Osteocyte (in vitro differentiated cells): ENCODE measurements at regions not wholly inside any gene's neighbourhood (a gene's known extent, or its start where the extent isn't known, plus 50 kb on each side); places are given as distances from the start of the nearest gene placed in this dataset.

Experiments
- DNase-seq: peaks from one replicate; pipeline ENCODE4 v3.0.0; 2021; ENCODE audit warnings: mixed read lengths; ENCODE audit not compliant: unreplicated experiment; ENCODE audit errors: extremely low spot score
- H3K27ac Mint-ChIP-seq: one replicate; pipeline ENCODE4 v1.8.0; 2021; ENCODE audit warnings: mild to moderate bottlenecking, mixed read lengths; ENCODE audit not compliant: unreplicated experiment
- H3K27me3 Mint-ChIP-seq: one replicate; pipeline ENCODE4 v1.8.0; 2021; ENCODE audit warnings: mixed read lengths; ENCODE audit not compliant: unreplicated experiment
- H3K36me3 Mint-ChIP-seq: one replicate; pipeline ENCODE4 v1.8.0; 2021; ENCODE audit warnings: mixed read lengths; ENCODE audit not compliant: unreplicated experiment
- H3K4me1 Mint-ChIP-seq: one replicate; pipeline ENCODE4 v1.8.0; 2021; ENCODE audit warnings: mixed read lengths; ENCODE audit not compliant: unreplicated experiment
- H3K4me3 Mint-ChIP-seq: one replicate; pipeline ENCODE4 v1.8.0; 2021; ENCODE audit warnings: mild to moderate bottlenecking, moderate library complexity, mixed read lengths; ENCODE audit not compliant: unreplicated experiment
- H3K9me3 Mint-ChIP-seq: one replicate; pipeline ENCODE4 v1.8.0; 2021; ENCODE audit warnings: mixed read lengths; ENCODE audit not compliant: unreplicated experiment
- TF ChIP-seq, protein P1 (sequence below): fragments of 200-600 bp; sonication (generic); IDR thresholded peaks from 2 replicates; pipeline ENCODE4 v1.5.0; 2021; ENCODE audit warnings: antibody characterized with exemption, mild to moderate bottlenecking, moderate library complexity

DNA sequence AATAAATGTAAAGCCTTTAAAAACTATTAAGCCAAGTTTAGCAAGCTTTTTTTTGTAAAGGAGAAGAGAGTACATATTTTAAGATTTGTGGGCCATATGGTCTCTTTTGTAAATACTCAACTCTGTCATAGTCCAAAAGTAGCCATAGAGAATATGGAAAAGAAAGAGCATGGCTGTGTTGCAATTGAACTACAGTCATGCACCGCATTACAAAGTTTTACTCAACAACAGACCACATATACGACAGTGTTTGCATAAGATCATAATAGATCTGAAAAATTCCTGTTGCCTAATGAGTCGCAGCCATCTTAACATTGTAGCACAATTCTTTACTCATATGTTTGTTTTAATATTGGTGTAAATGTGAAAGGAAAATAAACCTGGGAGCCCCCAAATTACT is 440.8 kb downstream of the HTR7 start:
- H3K36me3 Mint-ChIP-seq: no peaks in the 10 kb centered on the region
- H3K27me3 Mint-ChIP-seq: no peaks in the 10 kb centered on the region
- H3K4me1 Mint-ChIP-seq: peaks cover 26% of the 10 kb centered on the region
- no peaks in the 10 kb centered on the region for H3K9me3 Mint-ChIP-seq
- TF ChIP-seq, protein P1, sequence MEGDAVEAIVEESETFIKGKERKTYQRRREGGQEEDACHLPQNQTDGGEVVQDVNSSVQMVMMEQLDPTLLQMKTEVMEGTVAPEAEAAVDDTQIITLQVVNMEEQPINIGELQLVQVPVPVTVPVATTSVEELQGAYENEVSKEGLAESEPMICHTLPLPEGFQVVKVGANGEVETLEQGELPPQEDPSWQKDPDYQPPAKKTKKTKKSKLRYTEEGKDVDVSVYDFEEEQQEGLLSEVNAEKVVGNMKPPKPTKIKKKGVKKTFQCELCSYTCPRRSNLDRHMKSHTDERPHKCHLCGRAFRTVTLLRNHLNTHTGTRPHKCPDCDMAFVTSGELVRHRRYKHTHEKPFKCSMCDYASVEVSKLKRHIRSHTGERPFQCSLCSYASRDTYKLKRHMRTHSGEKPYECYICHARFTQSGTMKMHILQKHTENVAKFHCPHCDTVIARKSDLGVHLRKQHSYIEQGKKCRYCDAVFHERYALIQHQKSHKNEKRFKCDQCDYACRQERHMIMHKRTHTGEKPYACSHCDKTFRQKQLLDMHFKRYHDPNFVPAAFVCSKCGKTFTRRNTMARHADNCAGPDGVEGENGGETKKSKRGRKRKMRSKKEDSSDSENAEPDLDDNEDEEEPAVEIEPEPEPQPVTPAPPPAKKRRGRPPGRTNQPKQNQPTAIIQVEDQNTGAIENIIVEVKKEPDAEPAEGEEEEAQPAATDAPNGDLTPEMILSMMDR: no peak
- no peak overlapping the region for H3K27ac Mint-ChIP-seq
- H3K4me3 Mint-ChIP-seq: no peak overlapping the region
- DNase-seq: no peak

DNA sequence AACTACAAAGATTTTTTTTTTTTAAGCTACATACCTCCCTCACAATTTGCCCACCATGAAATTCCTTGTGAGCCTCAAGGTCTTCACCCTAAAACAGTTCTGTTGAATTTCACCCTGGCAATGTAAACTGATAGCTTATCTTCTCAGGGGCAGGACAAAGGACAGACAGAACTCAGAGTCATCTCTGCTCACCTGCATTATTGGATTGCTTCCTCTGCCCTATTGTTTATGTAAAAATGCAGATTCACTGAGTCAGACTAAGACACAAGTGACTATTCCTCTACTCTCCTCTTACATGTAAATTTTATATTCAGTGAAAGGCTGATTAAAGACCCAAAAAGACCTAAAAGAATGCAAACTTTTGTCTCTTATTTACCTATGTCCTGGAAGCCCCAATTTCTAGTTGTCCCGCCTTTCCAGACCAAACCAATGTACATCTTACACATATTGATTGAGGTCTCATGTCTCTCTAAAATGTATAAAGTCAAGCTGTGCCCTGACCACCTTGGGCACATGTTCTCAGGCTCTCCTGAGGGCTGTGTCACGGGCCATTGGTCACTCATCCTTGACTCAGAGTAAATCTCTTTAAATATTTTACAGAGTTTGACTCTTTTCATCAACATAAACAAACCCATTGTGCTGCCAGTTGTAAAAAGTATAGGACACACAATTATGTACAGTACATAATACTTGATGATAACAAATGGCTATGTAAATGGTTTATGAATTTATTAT is 440.2 kb downstream of the HTR7 start:
- H3K27me3 Mint-ChIP-seq: no peaks in the 10 kb centered on the region
- no peak overlapping the region for H3K4me3 Mint-ChIP-seq
- no peaks in the 10 kb centered on the region for H3K9me3 Mint-ChIP-seq
- DNase-seq: no peak
- TF ChIP-seq, protein P1: no peak
- peaks cover 23% of the 10 kb centered on the region for H3K4me1 Mint-ChIP-seq
- H3K27ac Mint-ChIP-seq: no peak overlapping the region
- no peaks in the 10 kb centered on the region for H3K36me3 Mint-ChIP-seq

DNA sequence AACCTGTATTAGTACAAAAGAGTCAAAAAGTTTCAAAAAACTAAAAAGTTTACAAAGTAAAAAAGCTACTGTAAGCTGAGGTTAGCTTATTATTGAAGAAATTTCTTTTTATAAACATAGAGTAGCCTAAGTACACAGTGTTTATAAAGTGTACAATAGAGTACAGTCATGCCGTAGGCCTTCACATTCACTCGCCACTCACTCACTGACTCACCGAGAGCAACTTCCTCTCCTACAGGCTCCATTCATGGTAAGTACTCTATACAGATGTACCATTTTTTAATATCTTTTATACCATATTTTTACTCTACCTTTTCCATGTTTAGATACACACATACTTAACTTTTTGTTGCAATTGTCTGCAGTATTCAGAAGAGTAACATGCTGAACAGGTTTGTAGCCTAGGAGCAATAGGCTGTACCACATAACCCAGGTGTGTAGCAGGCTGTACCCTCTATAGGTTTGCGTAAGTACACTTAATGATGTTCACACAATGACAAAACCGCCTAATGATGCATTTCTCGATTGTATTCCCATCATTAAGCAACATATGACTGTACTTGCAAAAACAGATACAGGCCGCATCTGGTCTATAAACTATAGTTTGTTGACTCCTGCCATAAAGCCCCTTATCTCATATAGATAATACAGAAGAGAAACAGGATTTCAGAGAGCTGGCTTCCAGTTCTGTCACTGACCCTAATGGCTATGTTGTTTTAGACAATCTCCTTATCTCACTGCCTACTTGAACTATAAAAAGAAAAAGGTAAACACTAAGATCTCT is 438.8 kb downstream of the HTR7 start:
- peaks cover 12% of the 10 kb centered on the region for H3K4me1 Mint-ChIP-seq
- DNase-seq: no peak
- TF ChIP-seq, protein P1: no peak
- H3K36me3 Mint-ChIP-seq: no peaks in the 10 kb centered on the region
- H3K27ac Mint-ChIP-seq: no peak overlapping the region
- no peaks in the 10 kb centered on the region for H3K27me3 Mint-ChIP-seq
- H3K9me3 Mint-ChIP-seq: no peaks in the 10 kb centered on the region
- no peak overlapping the region for H3K4me3 Mint-ChIP-seq

DNA sequence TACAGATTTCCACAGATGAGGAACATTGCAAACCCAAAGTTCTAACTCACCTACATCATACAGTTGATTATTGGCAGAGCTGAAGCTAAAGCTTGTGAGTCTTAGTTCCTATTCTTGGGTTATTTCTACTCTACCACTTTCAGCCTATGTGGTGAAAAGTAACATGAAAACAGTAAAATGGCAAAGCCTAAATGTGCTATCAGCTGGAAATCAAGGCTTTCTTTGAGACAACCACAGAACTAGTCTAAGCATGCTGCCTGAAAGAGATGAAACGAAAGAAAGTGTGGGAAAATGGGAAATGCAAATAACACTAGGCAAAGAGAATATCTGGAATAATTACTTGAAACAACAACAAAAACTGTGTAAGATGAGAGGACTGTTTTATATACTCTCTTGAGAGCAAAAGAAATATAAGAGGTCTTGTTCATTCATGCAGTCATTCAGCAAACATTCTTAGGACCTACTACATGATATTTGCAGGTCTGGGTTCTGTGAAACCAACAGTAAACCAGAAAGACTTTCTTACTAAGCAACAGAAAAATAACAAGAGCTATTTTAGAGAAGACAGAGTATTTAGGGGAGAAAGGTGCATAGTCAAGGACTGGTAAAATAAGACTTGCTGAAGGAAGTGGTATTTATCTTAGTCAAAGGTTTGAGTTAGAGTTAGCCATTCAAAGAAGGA is 437.1 kb downstream of the HTR7 start:
- H3K4me1 Mint-ChIP-seq: peaks cover 22% of the 10 kb centered on the region
- TF ChIP-seq, protein P1: no peak
- no peaks in the 10 kb centered on the region for H3K27me3 Mint-ChIP-seq
- no peak overlapping the region for H3K4me3 Mint-ChIP-seq
- H3K27ac Mint-ChIP-seq: no peak overlapping the region
- peaks cover under 1% of the 10 kb centered on the region for H3K9me3 Mint-ChIP-seq
- H3K36me3 Mint-ChIP-seq: no peaks in the 10 kb centered on the region
- no peak for DNase-seq

DNA sequence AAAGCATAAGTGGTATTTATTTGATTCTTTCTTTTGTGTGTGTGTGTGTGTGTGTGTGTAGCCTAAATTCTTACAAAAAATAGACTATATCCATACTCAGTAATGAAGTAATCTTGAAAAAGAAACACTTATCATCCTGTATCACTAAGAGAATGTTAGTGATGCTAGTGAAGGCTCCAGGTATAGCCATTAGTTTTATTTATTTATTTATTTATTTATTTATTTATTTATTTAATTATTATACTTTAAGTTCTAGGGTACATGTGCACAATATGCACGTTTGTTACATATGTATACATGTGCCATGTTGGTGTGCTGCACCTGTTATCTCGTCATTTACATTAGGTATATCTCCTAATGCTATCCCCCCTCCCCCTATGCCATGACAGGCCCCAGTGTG is 436.0 kb downstream of the HTR7 start:
- H3K27me3 Mint-ChIP-seq: no peaks in the 10 kb centered on the region
- no peak overlapping the region for H3K4me3 Mint-ChIP-seq
- no peak for DNase-seq
- TF ChIP-seq, protein P1: no peak
- peaks cover 6% of the 10 kb centered on the region for H3K9me3 Mint-ChIP-seq
- H3K27ac Mint-ChIP-seq: no peak overlapping the region
- no peaks in the 10 kb centered on the region for H3K36me3 Mint-ChIP-seq
- peaks cover 29% of the 10 kb centered on the region for H3K4me1 Mint-ChIP-seq
